Suppressor macrophage treated with lipopolysaccharide for 4 hours (primary cell): ENCODE measurements at regions not wholly inside any gene's neighbourhood (a gene's known extent, or its start where the extent isn't known, plus 50 kb on each side); places are given as distances from the start of the nearest gene placed in this dataset.

Experiments
- DNase-seq: peaks from one replicate; pipeline ENCODE4 v3.0.0-alpha.2; 2020

DNA sequence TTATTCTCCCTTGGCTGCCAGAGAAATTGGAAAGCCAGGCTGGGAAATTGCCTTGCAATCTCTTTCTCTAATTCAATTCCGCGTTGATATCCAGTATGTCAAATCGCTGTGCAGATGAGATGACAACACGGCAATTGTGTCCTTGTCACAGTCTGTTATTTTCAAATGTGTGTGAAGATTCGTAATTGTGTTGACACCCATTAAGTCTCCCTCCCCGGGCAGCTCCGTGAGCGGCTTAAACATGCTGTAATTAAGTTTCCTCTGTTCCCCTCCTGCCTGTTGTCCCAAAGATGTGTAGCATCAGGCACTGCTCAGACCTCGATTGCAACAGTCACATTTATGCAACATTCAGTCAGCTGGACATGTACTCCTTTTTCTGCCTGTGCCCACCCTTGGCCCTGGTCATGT, 209.5 kb downstream of the LPIN1 start:
- peak; percentile 51 for DNase-seq

DNA sequence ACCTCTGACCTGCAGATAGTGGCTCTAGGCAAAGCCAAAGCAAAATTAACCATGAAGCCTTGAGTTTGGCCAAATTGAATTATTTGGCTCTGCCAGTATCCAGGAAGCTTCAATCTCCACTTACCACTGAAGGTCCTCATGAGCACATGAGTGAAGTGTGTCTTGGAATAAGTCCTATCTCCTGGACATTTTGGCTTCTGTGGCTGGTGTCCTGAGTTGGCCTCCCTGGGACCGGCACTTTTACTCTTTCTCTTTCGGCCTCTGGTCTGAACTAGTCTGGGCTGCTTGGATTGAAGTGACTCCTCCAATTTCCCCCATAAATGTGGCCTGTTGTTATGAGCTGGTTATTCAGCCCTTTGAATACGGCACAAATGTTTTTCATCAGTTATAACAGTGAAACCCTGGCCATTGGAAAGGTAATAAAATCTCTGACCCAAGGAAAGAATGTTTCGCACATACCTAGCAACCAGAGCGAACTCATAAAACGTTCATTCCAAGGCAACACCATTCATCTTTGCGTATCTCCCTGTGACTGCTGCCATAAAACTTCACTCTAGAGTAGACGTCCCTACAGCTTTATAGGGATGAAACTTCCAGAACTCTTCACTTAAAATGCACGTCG, 216.4 kb downstream of the LPIN1 start:
- no peak for DNase-seq

DNA sequence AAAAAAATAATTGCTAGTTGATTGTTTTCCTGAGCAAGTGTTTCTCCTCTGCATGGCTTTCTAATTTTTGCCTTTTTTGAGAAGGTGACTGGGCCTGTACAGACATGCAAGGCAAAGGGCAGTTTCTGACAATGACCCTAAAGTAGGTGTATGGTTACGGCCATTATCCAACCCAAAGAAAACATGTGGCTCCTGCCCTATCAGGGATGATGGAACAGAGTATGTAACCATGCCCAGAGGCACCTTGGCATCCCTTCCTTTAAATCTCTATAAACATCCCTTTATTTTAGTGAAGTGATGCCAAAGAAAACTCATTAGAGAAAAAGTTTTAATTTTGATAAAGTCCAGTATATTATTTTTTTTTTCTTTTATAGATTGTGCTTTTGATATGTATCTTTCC, 217.5 kb downstream of the LPIN1 start:
- no peak for DNase-seq

DNA sequence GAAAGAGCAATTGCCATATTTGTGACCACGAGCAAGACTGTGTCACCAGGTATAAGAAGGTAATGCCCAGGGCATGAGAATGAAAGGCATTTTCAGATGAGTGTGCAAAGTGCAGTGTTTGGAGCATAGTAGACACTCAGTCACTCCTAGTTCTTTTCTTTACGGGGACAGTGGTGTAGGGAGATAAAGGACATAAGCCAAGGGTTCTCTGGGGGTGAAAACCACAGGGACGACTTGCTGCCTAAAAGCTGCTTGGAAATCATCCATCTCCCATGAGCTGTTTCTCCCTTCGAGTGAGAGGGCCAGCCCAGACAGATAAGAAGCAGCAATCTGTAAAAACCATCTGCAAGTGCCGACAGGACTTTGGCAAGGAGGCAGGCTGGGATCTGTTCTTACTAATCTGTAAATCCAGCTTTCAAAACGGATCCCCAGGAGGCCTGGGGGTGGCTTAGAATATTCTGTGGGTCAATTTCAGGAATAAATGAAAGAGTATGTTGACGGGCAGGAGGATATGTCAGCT, 221.6 kb downstream of the LPIN1 start:
- DNase-seq, result no peak

DNA sequence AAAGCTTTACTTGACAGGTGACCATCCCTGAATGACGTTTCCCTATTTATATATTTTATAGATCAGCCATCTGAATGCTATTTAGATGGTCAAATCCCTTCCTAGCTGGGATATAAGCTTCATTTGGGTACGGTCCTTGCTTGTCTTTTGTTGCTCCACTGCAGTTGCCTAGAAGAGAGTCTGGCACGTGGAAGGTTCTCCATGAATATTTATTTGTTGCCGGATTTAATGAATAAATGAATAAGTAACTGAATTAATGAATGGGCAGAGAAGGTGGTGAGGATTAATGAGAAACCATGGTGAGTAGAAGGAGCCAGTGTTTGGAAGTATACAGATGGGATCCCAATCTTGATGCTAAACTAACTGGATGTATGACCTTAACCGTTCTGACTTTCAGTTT, 222.1 kb downstream of the LPIN1 start:
- no peak for DNase-seq

DNA sequence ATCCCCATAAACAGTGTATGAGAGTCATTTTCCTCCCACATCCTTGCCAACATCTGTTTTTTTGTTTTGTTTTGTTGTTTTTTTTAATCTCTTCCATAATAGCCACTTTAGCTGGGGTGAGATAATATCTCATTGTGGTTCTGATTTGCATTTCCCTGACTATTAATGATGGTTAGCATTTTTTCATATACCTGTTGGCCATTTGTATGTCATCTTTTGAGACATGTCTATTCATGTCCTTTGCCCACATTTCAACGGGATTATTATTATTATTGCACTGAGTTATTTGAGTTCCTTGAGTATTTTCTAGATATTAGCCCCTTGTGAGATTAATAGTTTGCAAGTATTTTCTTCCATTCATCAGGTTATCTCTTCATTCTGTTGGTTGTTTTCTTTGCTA, 223.3 kb downstream of the LPIN1 start:
- DNase-seq, result no peak

DNA sequence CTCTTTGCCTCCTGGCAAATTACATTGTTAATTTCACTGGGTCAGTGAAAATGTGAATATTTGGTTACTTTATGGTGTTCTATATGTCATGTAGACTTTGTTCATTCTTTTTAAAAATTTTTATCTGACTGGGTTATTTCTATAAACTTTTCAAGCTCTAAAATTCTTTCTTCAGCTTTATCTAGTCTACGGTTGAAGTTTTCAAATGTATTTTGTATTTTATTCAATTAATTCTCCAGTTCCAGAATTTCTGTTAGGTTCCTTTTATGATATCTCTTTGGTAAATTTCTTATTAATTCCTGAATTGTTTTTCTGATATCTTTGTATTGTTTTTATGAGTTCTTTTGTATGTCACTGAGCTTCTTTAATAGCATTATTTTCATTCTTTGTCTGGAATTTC, 228.1 kb downstream of the LPIN1 start:
- no peak for DNase-seq

DNA sequence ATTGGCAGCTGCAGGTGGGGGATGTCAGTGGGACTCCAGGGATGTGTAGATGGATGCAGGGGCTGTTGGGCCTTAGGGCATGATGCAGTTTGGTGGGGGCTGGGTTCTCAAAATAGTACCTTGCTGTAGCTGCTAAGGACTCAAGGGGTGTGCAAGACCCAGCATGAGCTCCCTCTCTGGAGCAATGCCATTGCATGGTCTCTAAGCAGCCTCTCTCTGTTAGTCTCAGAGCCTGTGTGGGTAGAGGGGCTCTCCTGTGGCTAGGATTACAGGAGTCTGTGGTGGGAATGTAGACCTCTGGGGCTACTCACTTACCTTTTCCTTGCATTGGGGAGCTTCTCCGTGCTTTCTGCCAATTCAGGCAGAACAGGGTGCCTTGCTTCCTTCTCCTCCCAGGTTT, 228.9 kb downstream of the LPIN1 start:
- DNase-seq, result no peak

DNA sequence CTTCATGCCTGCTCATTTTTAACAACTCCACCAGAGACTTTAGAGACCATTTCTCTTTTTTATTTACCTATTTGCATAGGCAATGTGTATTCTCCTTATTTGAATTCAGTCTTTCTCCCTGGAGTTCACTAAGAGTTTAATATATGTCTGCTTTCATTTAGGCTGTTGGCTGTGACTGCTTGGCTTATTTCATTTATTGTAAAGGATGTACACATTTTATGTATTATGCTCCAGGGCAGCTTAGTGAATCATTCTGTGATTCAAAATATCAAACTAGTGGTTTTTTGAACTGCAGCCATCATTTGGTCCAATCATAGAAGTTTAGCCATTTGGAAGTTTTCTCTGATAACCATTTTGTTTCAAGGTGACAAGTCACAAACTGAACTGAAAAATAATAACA, 229.6 kb downstream of the LPIN1 start:
- no peak for DNase-seq

DNA sequence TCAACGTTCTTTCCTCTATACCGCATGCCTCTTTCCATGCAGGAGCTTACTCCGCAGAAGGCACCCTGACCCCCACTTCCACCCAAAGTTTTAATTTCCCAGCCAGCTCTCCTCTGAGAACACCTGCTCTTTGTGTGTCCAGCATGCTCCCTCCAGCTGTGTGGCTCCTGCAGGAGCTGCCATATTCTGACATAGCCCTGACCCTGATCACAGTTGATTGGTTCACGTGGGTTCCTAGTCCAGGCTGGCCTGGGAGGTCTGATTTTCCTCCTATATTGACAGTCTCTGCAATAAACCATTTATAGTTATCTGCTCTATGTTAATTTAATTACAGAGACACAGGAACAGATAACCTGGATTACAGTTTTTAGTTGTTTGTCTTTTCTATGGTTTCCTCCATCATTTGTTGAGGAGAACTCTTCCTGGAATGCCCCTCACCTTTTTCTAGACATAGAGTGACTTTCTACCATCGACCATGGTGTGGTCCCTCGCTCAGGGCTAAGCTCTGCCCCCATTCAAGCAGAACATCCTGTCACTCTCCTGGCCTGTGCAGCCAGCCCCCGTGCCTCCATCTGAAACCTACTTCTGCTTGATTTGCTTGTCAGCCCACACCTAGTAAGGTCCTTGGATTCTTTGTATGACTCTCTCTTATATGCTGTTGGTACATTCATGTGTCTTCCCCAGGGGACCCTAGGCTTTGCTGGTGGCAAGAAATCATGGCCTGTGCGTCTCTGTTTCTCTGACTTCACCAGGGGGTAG, 231.5 kb downstream of the LPIN1 start:
- DNase-seq, result no peak

DNA sequence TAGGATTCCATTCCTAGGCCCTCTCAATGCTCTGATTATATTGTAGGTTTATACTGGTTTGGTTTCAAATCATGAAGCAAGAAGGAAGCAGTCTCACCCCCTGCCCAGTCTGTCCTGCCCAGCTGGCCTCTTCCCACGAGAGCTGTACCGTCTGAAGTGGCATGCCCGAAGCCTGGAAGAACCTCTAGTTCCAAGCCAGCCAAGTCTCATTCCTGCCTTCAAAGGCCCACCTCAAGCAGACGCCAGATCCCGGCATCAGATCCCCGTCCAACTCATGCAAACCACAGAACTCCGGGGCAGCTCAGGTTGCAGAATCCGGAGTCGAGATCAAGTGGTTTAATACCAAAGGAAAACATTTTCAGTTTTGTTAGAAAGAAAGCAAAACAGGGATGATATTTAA, 234.4 kb downstream of the LPIN1 start:
- DNase-seq, result no peak

DNA sequence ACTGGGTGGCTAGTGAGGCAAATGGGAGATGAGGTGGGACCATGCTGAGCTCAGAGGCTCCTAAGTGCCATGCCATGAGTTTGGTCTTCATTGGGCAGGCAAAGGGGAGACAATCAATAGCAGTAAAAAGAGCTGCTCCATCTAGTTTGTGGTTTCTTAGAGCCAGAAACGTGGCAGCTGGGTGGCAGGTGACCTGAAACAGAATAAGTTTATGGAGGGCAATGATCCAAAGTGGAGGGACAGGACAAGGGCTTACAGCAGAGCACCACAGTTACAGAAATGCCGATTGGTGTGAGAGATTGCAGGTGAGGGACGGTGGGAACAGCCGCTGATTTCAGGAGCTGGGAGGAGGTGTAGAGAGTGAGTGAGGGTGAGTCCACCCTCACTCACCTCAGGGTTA, 237.0 kb downstream of the LPIN1 start:
- no peak for DNase-seq

DNA sequence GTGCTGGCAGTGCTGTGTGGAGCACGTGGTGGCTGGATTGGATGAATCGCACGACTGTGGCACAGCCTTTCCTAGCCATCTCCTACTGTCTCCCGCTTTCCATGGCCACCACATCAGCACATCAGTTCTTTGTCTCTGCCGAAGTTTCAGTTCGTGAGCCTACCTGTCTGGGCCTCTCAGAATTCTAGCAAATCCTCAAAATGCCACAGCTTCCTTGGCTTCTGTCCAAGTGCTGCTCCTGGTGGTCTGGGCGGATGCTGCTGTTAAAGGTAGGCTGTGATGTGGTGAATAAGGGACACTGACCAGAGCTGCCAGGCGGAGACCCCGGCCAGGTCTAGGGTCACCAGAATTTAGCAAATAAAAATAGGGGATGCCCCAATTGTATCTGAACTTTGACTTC, 237.4 kb downstream of the LPIN1 start:
- DNase-seq, result no peak

DNA sequence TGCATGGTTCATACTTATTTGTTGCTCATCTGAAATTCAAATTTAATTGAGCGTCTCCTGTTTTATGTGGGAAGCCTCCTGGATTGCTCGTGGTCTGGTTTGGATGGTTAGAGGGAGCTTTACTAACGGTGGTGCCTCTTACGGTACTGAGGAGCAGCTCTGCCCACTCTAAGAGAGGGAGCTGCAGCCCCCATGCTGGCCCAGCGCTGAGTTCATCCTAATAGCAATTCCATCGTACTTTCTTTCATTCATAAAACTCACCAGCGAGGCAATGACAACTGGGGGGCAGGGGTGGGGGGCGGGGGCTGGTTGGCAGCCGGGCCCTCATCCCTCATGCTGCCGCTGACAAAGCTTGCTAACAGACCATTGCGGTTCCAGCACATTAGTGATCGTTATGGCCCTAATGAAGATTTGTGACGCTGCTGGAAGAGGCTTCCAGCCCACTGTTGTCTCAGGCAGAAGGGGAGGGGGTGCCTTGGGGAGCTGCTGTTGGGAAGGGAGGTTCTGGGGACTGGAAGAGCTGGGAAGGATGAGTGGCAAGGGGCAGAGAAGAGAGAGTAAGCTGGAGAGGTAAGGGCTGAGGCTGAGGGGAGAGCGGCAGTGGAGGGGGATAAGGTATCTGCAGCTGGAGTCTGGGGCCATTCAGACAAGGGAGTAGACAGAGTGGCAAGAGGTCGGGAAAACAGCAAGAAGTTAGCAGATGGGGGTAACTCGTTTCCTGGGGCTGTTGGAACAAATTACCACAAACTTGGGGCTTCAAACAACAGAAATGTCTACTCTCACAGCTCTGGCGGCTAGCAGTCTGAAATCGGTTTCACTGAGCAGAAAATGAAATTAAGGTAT, 238.1 kb downstream of the LPIN1 start:
- no peak for DNase-seq

DNA sequence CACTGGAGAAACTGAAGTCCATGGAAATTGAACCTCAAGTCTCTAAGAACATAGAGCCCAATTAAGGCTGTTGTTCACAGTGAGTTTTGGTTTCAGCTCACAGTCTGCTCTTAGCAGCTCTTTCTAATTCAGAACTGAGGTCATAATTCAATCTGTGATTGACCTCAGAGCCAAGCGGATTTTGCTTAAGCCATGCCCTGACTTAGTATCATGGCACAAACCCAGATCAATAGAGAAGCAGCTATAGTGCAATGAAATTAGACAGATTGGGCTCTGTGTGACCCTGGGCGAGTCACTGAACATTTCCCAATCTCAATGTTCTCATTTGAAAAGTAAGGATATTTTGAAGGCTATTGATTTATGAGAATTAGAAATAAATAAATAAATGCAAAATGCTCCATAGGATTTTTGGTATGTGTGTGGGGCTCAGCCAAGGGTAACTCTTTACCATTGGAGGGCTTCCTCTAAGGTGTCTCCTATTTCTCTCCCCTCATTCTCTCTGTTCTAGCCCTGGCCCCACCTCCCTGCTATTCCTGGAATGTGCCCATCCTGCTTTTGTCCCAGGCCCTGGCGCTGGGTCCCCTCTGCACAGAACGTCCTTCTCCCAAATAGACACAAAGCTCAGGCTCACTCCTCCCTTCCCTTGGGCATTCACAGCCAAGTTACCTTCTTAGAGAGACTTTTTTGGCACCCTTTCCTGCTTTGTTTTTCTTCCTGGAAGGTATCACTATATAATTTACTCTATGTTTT, 239.6 kb downstream of the LPIN1 start:
- DNase-seq, result no peak

DNA sequence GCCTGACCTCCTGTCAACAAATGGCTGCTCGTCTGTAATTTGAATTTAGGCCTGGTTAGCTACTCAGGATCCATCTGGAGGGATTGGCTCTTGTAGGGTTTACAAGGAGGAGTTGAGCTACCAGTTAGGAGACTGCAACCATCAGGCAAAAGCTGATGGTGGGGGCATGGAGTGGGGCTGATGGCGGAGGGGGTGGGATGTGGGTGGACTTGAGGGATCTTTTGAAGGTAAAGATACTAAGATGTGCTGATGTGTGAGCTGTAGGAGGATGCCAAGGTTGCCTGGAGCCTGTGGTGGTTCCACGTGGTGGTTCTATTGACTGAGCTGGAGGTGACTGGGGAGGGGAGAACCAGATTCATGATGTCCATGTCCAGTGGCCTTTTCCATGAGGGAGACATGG, 240.7 kb downstream of the LPIN1 start:
- no peak for DNase-seq

DNA sequence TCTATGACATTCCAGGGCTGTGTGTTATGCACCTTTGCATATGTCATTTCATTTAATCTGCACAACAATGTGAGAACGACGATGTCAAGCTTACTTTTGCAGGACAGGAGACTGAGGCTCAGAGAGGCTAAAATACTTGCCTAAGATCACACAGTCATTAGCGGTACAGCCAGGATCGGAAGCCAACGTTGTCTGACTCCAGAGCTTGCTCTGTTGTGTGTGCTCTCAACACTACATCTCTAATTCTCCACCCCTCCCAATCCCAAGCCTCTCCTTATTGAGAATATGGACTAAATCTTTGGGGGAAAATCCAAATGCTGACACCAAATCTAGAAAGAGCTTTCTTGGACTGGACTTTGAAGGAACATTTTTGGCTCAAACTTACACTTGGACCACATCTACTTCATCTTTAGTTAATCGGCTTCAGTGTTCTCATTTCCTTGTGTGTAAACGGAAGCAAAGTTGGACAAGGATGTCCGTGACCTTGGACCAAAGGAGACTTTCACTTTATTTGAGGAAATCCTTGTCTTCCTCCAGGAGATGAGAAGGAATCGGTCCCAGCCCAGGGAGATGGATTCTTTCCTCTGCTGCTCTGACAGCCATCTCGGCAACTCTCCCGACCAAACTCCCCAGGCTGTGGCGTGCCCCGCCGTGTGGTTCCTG, 242.4 kb downstream of the LPIN1 start:
- no peak for DNase-seq

DNA sequence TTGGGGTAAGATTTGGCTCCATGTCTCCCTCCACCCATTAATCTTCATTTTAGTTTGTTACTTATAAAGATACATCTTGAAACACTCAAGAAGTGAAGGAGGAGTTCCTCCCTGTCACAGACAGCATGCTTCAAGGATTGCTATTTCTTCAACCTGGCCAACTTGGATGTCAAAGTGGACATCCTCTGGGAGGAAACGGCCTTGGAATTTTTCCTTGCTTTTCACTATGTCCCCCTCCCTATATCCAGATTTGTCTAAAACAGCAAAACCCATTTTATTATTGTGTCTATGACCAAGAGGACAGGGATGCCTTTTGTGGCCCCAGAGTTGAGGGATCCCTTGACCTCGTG, 242.9 kb downstream of the LPIN1 start:
- no peak for DNase-seq

DNA sequence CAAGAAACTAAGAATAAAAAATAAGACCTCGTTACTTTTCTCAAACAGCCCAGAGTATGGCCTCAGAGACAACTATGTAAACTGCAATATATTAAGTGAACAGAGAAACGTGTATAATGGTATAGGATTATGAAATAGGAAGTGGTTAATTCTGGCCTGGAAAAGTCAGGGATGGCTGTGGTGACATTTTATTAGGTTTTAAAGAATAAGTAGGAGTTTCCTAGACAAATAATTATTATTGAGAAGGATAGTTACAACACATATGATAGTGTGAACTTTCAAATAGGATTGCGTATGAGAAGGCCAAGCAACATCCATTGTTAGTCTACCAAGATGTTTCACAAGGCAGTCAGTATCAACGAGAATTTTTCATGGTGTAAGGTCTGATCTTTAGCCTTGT, 244.1 kb downstream of the LPIN1 start:
- DNase-seq, result peak; percentile 41

DNA sequence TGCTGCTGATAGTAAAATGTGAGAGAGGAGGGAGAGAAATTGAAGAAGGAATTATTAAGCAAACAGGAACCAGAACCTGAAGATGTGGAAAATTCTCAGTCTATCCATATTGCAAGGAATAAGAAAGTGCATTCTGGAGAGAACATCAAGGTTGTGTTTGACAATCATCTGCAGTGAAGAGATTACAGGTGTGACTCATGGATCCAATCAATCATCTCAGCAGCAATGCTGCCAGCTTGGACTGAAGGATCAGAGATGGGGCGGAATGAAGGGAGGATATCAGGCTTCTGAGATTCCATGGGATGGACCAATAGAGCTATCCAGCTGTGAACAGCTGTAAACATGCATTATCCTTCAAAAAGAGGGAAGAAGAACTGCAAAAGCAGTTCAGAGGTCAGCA, 247.3 kb downstream of the LPIN1 start:
- no peak for DNase-seq

DNA sequence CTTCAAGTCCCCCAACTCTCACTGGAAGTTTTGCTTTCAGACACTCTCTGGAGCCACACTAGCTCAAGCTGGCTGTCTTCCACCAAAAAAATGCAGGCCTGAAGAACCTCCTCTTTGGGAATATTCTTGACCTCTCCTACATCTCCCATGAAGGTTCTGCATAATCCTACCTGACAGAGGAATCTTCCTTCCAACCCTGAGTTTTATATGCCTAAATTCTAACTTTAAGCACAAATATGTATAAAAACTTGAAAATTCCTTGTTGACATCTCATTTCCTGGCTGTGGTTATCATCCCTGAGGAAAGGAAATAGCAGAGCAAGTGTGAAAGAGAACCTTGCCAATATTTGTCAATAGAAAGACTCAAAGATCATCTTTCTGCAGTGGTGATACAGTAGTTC, 249.0 kb downstream of the LPIN1 start:
- DNase-seq, result no peak

DNA sequence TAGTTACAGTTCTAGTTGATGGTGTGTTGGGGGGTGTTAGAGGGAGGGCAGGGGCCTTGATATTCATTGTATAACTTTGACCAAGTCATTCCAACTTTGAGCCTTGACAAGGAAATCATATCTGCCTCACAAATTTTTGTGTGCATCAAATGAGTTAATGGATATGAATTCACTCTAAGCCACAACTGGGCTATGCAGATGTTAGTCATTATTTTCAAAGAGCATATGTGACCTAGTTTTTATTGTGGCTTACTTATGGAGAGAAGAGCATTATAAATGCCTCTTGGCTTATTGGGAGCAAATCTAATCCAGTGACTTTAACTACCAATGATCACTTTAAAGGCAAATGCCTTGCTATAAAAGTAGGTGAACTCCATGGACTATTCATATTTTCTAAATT, 250.2 kb downstream of the LPIN1 start:
- no peak for DNase-seq

DNA sequence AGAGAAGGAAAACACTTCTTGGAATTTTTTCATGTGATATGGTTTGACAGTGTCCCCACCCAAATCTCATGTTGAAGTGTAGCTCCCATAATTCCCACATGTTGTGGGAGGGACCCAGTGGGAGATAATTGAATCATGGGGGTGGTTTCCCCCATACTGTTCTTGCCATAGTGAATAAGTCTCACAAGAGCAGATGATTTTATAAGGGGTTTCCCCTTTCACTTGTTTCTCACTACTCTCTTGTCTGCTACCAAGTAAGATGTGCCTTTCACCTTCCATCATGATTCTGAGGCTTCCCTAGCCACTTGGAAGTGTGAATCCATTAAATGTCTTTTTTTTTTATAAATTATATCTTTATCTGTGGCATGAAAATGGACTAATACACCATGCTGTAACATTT, 250.7 kb downstream of the LPIN1 start:
- peak; percentile 16 for DNase-seq
